IMR-90 (cell line): ENCODE measurements at regions not wholly inside any gene's neighbourhood (a gene's known extent, or its start where the extent isn't known, plus 50 kb on each side); places are given as distances from the start of the nearest gene placed in this dataset.

ENCODE experiments used
- ATAC-seq: fragments of 200-7000 bp; cut with Tn5 transposase; 2 replicates; pipeline ENCODE4 v1.9.1; 2020; ENCODE audit warnings: low read depth, mild to moderate bottlenecking, moderate library complexity
- BruUV-seq: library from RNA; stranded (reverse); fragments of 400-500 nt; replicated peaks from 2 replicates; lab custom pipeline; 2021; lab: Mats Ljungman, UMichigan
- CTCF ChIA-PET: fragments of 300-600 bp; formaldehyde crosslinking; extraction: SDS; loops from one replicate; lab custom pipeline; 2021; ENCODE audit warnings: antibody characterized with exemption; lab: Yijun Ruan, JAX
- POLR2A ChIA-PET: fragments of 300-600 bp; sonication (Branson Sonifier 250); formaldehyde crosslinking; loops from one replicate; lab custom pipeline; 2022; ENCODE audit warnings: antibody characterized with exemption; ENCODE audit not compliant: unreplicated experiment; lab: Charles Lee
- DNase-seq: peaks from one replicate; pipeline ENCODE4 v3.0.0; 2013
- H2AFZ ChIP-seq: replicated peaks from 2 replicates; pipeline ENCODE3; 2013; ENCODE audit warnings: low read length, mild to moderate bottlenecking; ENCODE audit not compliant: poor library complexity
- H2AK5ac ChIP-seq: 2 replicates; pipeline ENCODE4 v1.6.1; 2013; ENCODE audit warnings: low read depth, low read length, inconsistent platforms
- H2AK9ac ChIP-seq: replicated peaks from 2 replicates; pipeline ENCODE3; 2013; ENCODE audit warnings: mild to moderate bottlenecking, low read depth, low read length, moderate library complexity; ENCODE audit not compliant: poor library complexity
- H2BK120ac ChIP-seq: 2 replicates; pipeline ENCODE4 v1.6.1; 2013; ENCODE audit warnings: low read depth, low read length, inconsistent platforms
- H2BK15ac ChIP-seq: 3 replicates; pipeline ENCODE4 v1.6.1; 2013; ENCODE audit warnings: low read depth, low read length, inconsistent platforms
- H2BK20ac ChIP-seq: 2 replicates; pipeline ENCODE4 v1.6.1; 2013; ENCODE audit warnings: low read depth, mild to moderate bottlenecking, inconsistent platforms, low read length, moderate library complexity
- H2BK5ac ChIP-seq: 2 replicates; pipeline ENCODE4 v1.6.1; 2013; ENCODE audit warnings: mild to moderate bottlenecking, low read depth, low read length, inconsistent platforms; ENCODE audit not compliant: poor library complexity, severe bottlenecking
- H3K14ac ChIP-seq: replicated peaks from 2 replicates; pipeline ENCODE4 v1.6.1; 2013; ENCODE audit warnings: low read depth, low read length, inconsistent platforms
- H3K18ac ChIP-seq: 2 replicates; pipeline ENCODE4 v1.6.1; 2013; ENCODE audit warnings: low read depth, low read length, control low read depth
- H3K23ac ChIP-seq: 2 replicates; pipeline ENCODE4 v1.6.1; 2013; ENCODE audit warnings: low read depth, low read length, inconsistent platforms
- H3K27ac ChIP-seq: 2 replicates; pipeline ENCODE4 v1.5.1; 2013; ENCODE audit warnings: mild to moderate bottlenecking, control low read depth, low read length; ENCODE audit not compliant: insufficient read depth
- H3K27me3 ChIP-seq: 2 replicates; pipeline ENCODE4 v1.6.1; 2013; ENCODE audit warnings: low read length; ENCODE audit not compliant: control insufficient read depth, insufficient read depth
- H3K36me3 ChIP-seq: 2 replicates; pipeline ENCODE4 v1.6.1; 2013; ENCODE audit warnings: low read length, mixed read lengths; ENCODE audit not compliant: control insufficient read depth, insufficient read depth
- H3K4ac ChIP-seq: 2 replicates; pipeline ENCODE4 v1.6.1; 2013; ENCODE audit warnings: low read depth, low read length, inconsistent platforms
- H3K4me1 ChIP-seq: 2 replicates; pipeline ENCODE4 v1.6.1; 2013; ENCODE audit warnings: low read length, mixed read lengths; ENCODE audit not compliant: control insufficient read depth, insufficient read depth
- H3K4me2 ChIP-seq: 2 replicates; pipeline ENCODE4 v1.6.1; 2013; ENCODE audit warnings: low read depth, mild to moderate bottlenecking, control low read depth, low read length, moderate library complexity
- H3K4me3 ChIP-seq: 2 replicates; pipeline ENCODE4 v1.5.1; 2013; ENCODE audit warnings: low read depth, mild to moderate bottlenecking, control low read depth, low read length, moderate library complexity; ENCODE audit not compliant: insufficient read depth
- H3K56ac ChIP-seq: 2 replicates; pipeline ENCODE4 v1.6.1; 2013; ENCODE audit warnings: low read length, inconsistent platforms; ENCODE audit not compliant: insufficient read depth; ENCODE audit errors: extremely low read depth
- H3K79me1 ChIP-seq, 2 experiments: 2 replicates each; pipeline ENCODE4 v1.6.1; 2013; ENCODE audit warnings: low read length in 2 of 2, inconsistent platforms in 1 of 2, low read depth in 1 of 2
- H3K9ac ChIP-seq: 2 replicates; pipeline ENCODE4 v1.6.1; 2013; ENCODE audit warnings: low read depth, low read length, control low read depth
- H3K9me1 ChIP-seq: 2 replicates; pipeline ENCODE4 v1.6.1; 2013; ENCODE audit warnings: low read length, inconsistent platforms; ENCODE audit not compliant: insufficient read depth
- H3K9me3 ChIP-seq: 2 replicates; pipeline ENCODE4 v1.6.1; 2013; ENCODE audit warnings: low read length; ENCODE audit not compliant: control insufficient read depth, insufficient read depth
- H4K20me1 ChIP-seq: 2 replicates; pipeline ENCODE4 v1.6.1; 2013; ENCODE audit warnings: low read length, inconsistent platforms; ENCODE audit not compliant: insufficient read depth
- H4K5ac ChIP-seq: 2 replicates; pipeline ENCODE4 v1.6.1; 2013; ENCODE audit warnings: mild to moderate bottlenecking, low read depth, low read length, control low read depth
- H4K8ac ChIP-seq, 2 experiments: 2 replicates each; pipeline ENCODE4 v1.6.1; 2013; ENCODE audit warnings: low read depth in 2 of 2, low read length in 2 of 2, control low read depth in 1 of 2, inconsistent platforms in 1 of 2
- H4K91ac ChIP-seq: 2 replicates; pipeline ENCODE4 v1.6.1; 2013; ENCODE audit warnings: low read depth, low read length, inconsistent platforms; ENCODE audit not compliant: insufficient read depth
- CHD1 ChIP-seq: IDR thresholded peaks from 2 replicates; pipeline ENCODE4 v1.6.1; 2012; ENCODE audit warnings: low read depth, low read length, improper control_type of control experiment
- FOS ChIP-seq: fragments of 150-350 bp; IDR thresholded peaks from 2 replicates; pipeline ENCODE4 v1.6.1; 2016; ENCODE audit warnings: low read depth, low read length
- MAFK ChIP-seq: IDR thresholded peaks from 2 replicates; pipeline ENCODE4 v1.6.1; 2012; ENCODE audit warnings: low read depth, low read length, improper control_type of control experiment
- NFE2L2 ChIP-seq: fragments of 150-350 bp; IDR thresholded peaks from 2 replicates; pipeline ENCODE4 v1.6.1; 2016; ENCODE audit warnings: low read depth, mild to moderate bottlenecking, low read length
- RAD21 ChIP-seq: IDR thresholded peaks from 2 replicates; pipeline ENCODE4 v1.6.1; 2012; ENCODE audit warnings: low read length, improper control_type of control experiment
- RFX5 ChIP-seq: IDR thresholded peaks from 2 replicates; pipeline ENCODE4 v1.8.0; 2012; ENCODE audit warnings: low read depth, mild to moderate bottlenecking, low read length, moderate library complexity
- SMC3 ChIP-seq: fragments of 150-350 bp; IDR thresholded peaks from 2 replicates; pipeline ENCODE4 v1.6.1; 2016; ENCODE audit warnings: low read depth, mild to moderate bottlenecking, antibody characterized with exemption, low read length, moderate library complexity
- dilution Hi-C: fragments of 300-500 bp; cut with HindIII; formaldehyde crosslinking; loops from one replicate; pipeline ENCODE4 v1.14.3; 2018; ENCODE audit warnings: low sequenced_read_pairs; ENCODE audit not compliant: unreplicated experiment
- in situ Hi-C: fragments of 300-500 bp; cut with MboI; formaldehyde crosslinking; loops from 3 replicates; pipeline ENCODE4 v1.14.3; 2019; ENCODE audit warnings: low sequenced_read_pairs, inconsistent platforms, mixed read lengths
- intact Hi-C: fragments of 100-400 bp; cut with micrococcal nuclease; formaldehyde crosslinking; loops from 2 replicates; pipeline ENCODE4 v1.10.0; 2022
- TF ChIP-seq, protein P1 (sequence below): fragments of 150-350 bp; IDR thresholded peaks from 2 replicates; pipeline ENCODE4 v1.6.1; 2017; ENCODE audit warnings: mild to moderate bottlenecking, antibody characterized with exemption, low read length, low read depth

DNA sequence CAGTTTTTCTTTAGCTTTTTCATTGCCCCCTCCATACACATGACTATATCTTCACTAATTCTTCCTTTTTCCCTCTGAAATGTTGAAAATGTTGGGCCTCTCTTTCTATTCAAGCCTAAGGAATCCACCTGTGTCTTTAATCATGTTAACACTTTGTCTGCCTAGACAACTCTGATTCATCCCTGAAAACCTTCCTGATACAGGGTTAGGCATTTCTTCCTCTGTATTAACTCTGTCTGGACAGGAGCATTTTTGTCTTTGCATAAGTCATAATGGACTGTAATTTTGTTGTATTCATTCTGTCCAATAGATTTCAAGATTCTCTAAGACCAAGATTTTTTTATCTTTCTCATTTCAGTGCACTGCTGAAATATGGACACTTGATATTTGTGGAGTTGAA is 297.3 kb downstream of the IKZF2 start:
- no peak overlapping the region for H2BK120ac ChIP-seq
- H3K4me3 ChIP-seq = no peak overlapping the region
- no peak; the same call in 1 of the 2 replicates for ATAC-seq
- H3K4ac ChIP-seq = no peak overlapping the region
- no peak overlapping the region for H2BK15ac ChIP-seq
- no peak overlapping the region for H3K14ac ChIP-seq
- H2BK5ac ChIP-seq = no peak overlapping the region
- no peak overlapping the region for H2BK20ac ChIP-seq
- H3K9me3 ChIP-seq = no peaks in the 10 kb centered on the region
- intact Hi-C loops = no loop called here
- DNase-seq = no peak
- H4K8ac ChIP-seq = no peak overlapping the region
- no peaks in the 10 kb centered on the region for H4K20me1 ChIP-seq
- in situ Hi-C loops = no loop called here
- no peak overlapping the region for H3K56ac ChIP-seq
- H3K36me3 ChIP-seq = no peaks in the 10 kb centered on the region
- dilution Hi-C loops = no loop called here
- H3K9ac ChIP-seq = no peak overlapping the region
- TF ChIP-seq FOS = no peak
- no peak for TF ChIP-seq RFX5
- TF ChIP-seq SMC3 = no peak
- no peak for TF ChIP-seq RAD21
- TF ChIP-seq NFE2L2 = no peak
- TF ChIP-seq, protein P1, sequence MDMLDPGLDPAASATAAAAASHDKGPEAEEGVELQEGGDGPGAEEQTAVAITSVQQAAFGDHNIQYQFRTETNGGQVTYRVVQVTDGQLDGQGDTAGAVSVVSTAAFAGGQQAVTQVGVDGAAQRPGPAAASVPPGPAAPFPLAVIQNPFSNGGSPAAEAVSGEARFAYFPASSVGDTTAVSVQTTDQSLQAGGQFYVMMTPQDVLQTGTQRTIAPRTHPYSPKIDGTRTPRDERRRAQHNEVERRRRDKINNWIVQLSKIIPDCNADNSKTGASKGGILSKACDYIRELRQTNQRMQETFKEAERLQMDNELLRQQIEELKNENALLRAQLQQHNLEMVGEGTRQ = no peak
- no peak for TF ChIP-seq MAFK
- no peak for TF ChIP-seq CHD1
- ChIA-PET CTCF (no interaction called here), POLR2A (no interaction called here)
- H3K79me1 ChIP-seq = no peaks in the 10 kb centered on the region
- H4K91ac ChIP-seq = no peak overlapping the region
- no peak overlapping the region for H3K27ac ChIP-seq
- H3K27me3 ChIP-seq = no peaks in the 10 kb centered on the region
- no peak overlapping the region for H2AFZ ChIP-seq
- H2AK9ac ChIP-seq = no peak overlapping the region
- no peak overlapping the region for H4K5ac ChIP-seq
- H3K4me2 ChIP-seq = no peak overlapping the region
- no TSS peak for BruUV-seq
- H3K9me1 ChIP-seq = no peaks in the 10 kb centered on the region
- H3K23ac ChIP-seq = no peak overlapping the region
- no peak overlapping the region for H3K18ac ChIP-seq
- no peak overlapping the region for H2AK5ac ChIP-seq
- peaks cover 1% of the 10 kb centered on the region; the same call in 1 of the 2 replicates for H3K4me1 ChIP-seq
